PFSK-1 (cell line): ENCODE measurements at regions not wholly inside any gene's neighbourhood (a gene's known extent, or its start where the extent isn't known, plus 50 kb on each side); places are given as distances from the start of the nearest gene placed in this dataset.

Source experiments
- POLR2AphosphoS5 ChIP-seq: IDR thresholded peaks from 2 replicates; pipeline ENCODE4 v1.6.1; 2012; ENCODE audit warnings: low read depth, mild to moderate bottlenecking, control low read depth, low read length, moderate library complexity
- SIN3A ChIP-seq: IDR thresholded peaks from 2 replicates; pipeline ENCODE4 v1.6.1; 2012; ENCODE audit warnings: mild to moderate bottlenecking, low read length, moderate library complexity, borderline replicate concordance; ENCODE audit not compliant: insufficient read depth
- TF ChIP-seq, protein P1 (sequence below), 2 experiments: IDR thresholded peaks; 2 replicates each; pipeline versions ENCODE4 v1.6.1 to v1.8.0; 2011 to 2012; ENCODE audit warnings: low read depth in 2 of 2, low read length in 2 of 2, control low read depth in 1 of 2, inconsistent platforms in 1 of 2, mild to moderate bottlenecking in 1 of 2, moderate library complexity in 1 of 2; ENCODE audit not compliant: insufficient read depth in 1 of 2

- no peak for TF ChIP-seq POLR2AphosphoS5
- TF ChIP-seq SIN3A = no peak
- TF ChIP-seq, protein P1, sequence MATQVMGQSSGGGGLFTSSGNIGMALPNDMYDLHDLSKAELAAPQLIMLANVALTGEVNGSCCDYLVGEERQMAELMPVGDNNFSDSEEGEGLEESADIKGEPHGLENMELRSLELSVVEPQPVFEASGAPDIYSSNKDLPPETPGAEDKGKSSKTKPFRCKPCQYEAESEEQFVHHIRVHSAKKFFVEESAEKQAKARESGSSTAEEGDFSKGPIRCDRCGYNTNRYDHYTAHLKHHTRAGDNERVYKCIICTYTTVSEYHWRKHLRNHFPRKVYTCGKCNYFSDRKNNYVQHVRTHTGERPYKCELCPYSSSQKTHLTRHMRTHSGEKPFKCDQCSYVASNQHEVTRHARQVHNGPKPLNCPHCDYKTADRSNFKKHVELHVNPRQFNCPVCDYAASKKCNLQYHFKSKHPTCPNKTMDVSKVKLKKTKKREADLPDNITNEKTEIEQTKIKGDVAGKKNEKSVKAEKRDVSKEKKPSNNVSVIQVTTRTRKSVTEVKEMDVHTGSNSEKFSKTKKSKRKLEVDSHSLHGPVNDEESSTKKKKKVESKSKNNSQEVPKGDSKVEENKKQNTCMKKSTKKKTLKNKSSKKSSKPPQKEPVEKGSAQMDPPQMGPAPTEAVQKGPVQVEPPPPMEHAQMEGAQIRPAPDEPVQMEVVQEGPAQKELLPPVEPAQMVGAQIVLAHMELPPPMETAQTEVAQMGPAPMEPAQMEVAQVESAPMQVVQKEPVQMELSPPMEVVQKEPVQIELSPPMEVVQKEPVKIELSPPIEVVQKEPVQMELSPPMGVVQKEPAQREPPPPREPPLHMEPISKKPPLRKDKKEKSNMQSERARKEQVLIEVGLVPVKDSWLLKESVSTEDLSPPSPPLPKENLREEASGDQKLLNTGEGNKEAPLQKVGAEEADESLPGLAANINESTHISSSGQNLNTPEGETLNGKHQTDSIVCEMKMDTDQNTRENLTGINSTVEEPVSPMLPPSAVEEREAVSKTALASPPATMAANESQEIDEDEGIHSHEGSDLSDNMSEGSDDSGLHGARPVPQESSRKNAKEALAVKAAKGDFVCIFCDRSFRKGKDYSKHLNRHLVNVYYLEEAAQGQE (IDR thresholded peaks at IDR 0.05; ENCODE audit: insufficient read depth in 1 of 2, low read depth in 2 of 2, low read length in 2 of 2) = no peak
Observed at GRCh38 chr5:89273289-89273688, 390.3 kb upstream of the MEF2C start.
